HG03571 (cell line): ENCODE measurements at regions not wholly inside any gene's neighbourhood (a gene's known extent, or its start where the extent isn't known, plus 50 kb on each side); places are given as distances from the start of the nearest gene placed in this dataset.
"Not testable (repeated sequence)": the region's sequence is repeated elsewhere in the genome, so short reads cannot be mapped to it uniquely, and the experiment has no call there.

Source experiments
- ATAC-seq: cut with Tn5 transposase; IDR thresholded peaks from one replicate; pipeline ENCODE4 v1.9.1; 2021; ENCODE audit not compliant: unreplicated experiment

- ATAC-seq: no peak
These were observed 508.2 kb downstream of the FAM181B start for GRCh38 chr11:82225502-82225901.

- ATAC-seq: no peak
These were observed 516.6 kb downstream of the FAM181B start for GRCh38 chr11:82216927-82217570.

- ATAC-seq: no peak
These were observed 523.7 kb downstream of the FAM181B start for GRCh38 chr11:82210011-82210410.

- no peak for ATAC-seq
These were observed 538.4 kb downstream of the FAM181B start for GRCh38 chr11:82195283-82195682.

GRCh38 chr11:82194521-82194920, 539.1 kb downstream of the FAM181B start:
- no peak for ATAC-seq

- ATAC-seq: no peak
These were observed 542.0 kb downstream of the FAM181B start for GRCh38 chr11:82191695-82192094.

GRCh38 chr11:82185925-82186324, 547.7 kb downstream of the FAM181B start:
- no peak for ATAC-seq

GRCh38 chr11:82184966-82185365, 548.7 kb downstream of the FAM181B start:
- no peak for ATAC-seq

- ATAC-seq: no peak
These were observed 550.3 kb downstream of the FAM181B start for GRCh38 chr11:82183346-82183745.

GRCh38 chr11:82182697-82183096, 551.0 kb downstream of the FAM181B start:
- not testable (repeated sequence) for ATAC-seq

GRCh38 chr11:82181796-82182195, 551.9 kb downstream of the FAM181B start:
- ATAC-seq: not testable (repeated sequence)

GRCh38 chr11:82176945-82177344, 556.7 kb downstream of the FAM181B start:
- no peak for ATAC-seq

- no peak for ATAC-seq
These were observed 557.3 kb downstream of the FAM181B start for GRCh38 chr11:82176365-82176764.

GRCh38 chr11:82174610-82175009, 559.1 kb downstream of the FAM181B start:
- ATAC-seq: no peak

GRCh38 chr11:82146789-82147188, 586.9 kb downstream of the FAM181B start:
- ATAC-seq: no peak

- ATAC-seq: no peak
These were observed 614.7 kb downstream of the FAM181B start for GRCh38 chr11:82118946-82119345.

GRCh38 chr11:82117362-82117761, 616.3 kb downstream of the FAM181B start:
- no peak for ATAC-seq

- no peak for ATAC-seq
These were observed 628.2 kb downstream of the FAM181B start for GRCh38 chr11:82105331-82105998.

GRCh38 chr11:82092904-82093303, 640.8 kb downstream of the FAM181B start:
- no peak for ATAC-seq

- ATAC-seq: no peak
These were observed 644.2 kb downstream of the FAM181B start for GRCh38 chr11:82089426-82089825.

- no peak for ATAC-seq
These were observed 648.2 kb downstream of the FAM181B start for GRCh38 chr11:82085493-82085892.

GRCh38 chr11:82082976-82083375, 650.7 kb downstream of the FAM181B start:
- no peak for ATAC-seq

GRCh38 chr11:82080160-82080559, 653.5 kb downstream of the FAM181B start:
- no peak for ATAC-seq
